Activated CD4-positive, CD25-positive, alpha-beta regulatory T cell treated with anti-CD3 and anti-CD28 coated beads, Interleukin-2, amount 50 U/mL, for 72 hours (primary cell): ENCODE measurements at regions not wholly inside any gene's neighbourhood (a gene's known extent, or its start where the extent isn't known, plus 50 kb on each side); places are given as distances from the start of the nearest gene placed in this dataset.
"Not testable (repeated sequence)": the region's sequence is repeated elsewhere in the genome, so short reads cannot be mapped to it uniquely, and the experiment has no call there.

Experiments used
- DNase-seq: peaks from one replicate; pipeline ENCODE4 v3.0.0; 2021

GRCh38 chr10:32140403-32140802, 84.2 kb upstream of the KIF5B start:
- no peak for DNase-seq

GRCh38 chr10:32139223-32140073, 83.2 kb upstream of the KIF5B start:
- DNase-seq, result no peak

- DNase-seq, result not testable (repeated sequence)
Measured at GRCh38 chr10:32136927-32137326, 80.7 kb upstream of the KIF5B start.

- not testable (repeated sequence) for DNase-seq
Measured at GRCh38 chr10:32135796-32136195, 79.6 kb upstream of the KIF5B start.

GRCh38 chr10:32132357-32132946, 76.2 kb upstream of the KIF5B start:
- DNase-seq, result no peak

GRCh38 chr10:32131388-32131787, 75.2 kb upstream of the KIF5B start:
- no peak for DNase-seq

- no peak for DNase-seq
Measured at GRCh38 chr10:32130788-32131187, 74.6 kb upstream of the KIF5B start.

- DNase-seq, result no peak
Measured at GRCh38 chr10:32125023-32125422, 68.8 kb upstream of the KIF5B start.

- no peak for DNase-seq
Measured at GRCh38 chr10:32123021-32123420, 66.8 kb upstream of the KIF5B start.

- DNase-seq, result no peak
Measured at GRCh38 chr10:32121648-32122047, 65.4 kb upstream of the KIF5B start.

GRCh38 chr10:32120147-32120546, 63.9 kb upstream of the KIF5B start:
- DNase-seq, result no peak

- DNase-seq, result no peak
Measured at GRCh38 chr10:32114508-32114907, 58.3 kb upstream of the KIF5B start.

GRCh38 chr10:32112055-32112454, 55.8 kb upstream of the KIF5B start:
- DNase-seq, result no peak

GRCh38 chr10:32111585-32111984, 55.4 kb upstream of the KIF5B start:
- DNase-seq, result no peak

GRCh38 chr10:32110790-32111189, 54.6 kb upstream of the KIF5B start:
- DNase-seq, result no peak

- no peak for DNase-seq
Measured at GRCh38 chr10:32109603-32110002, 53.4 kb upstream of the KIF5B start.
